ENCODE measurements at regions not wholly inside any gene's neighbourhood (a gene's known extent, or its start where the extent isn't known, plus 50 kb on each side); places are given as distances from the start of the nearest gene placed in this dataset.

GRCh38 chr10:4649886-4650508, 176.0 kb upstream of the AKR1E2 start:
- no peaks in the 10 kb centered on the region for H3K9me3 ChIP-seq (ENCODE audit: control insufficient read depth, insufficient read depth, low read depth, low read length)
- H3K4me1 ChIP-seq (ENCODE audit: control insufficient read depth, insufficient read depth, low read length) = peaks cover 28% of the 10 kb centered on the region
- no peak overlapping the region for H3K4me3 ChIP-seq (ENCODE audit: low read depth, low read length)
- H3K36me3 ChIP-seq (ENCODE audit: control insufficient read depth in 2 of 2, insufficient read depth in 1 of 2, low read length in 2 of 2) = no peaks in the 10 kb centered on the region
- no peak overlapping the region for H3K27ac ChIP-seq (ENCODE audit: extremely low read depth, low read depth, low read length)
- ChIA-PET CTCF (no interaction called here), POLR2A (no interaction called here)
- TF ChIP-seq WT1 (tag by site-specific recombination; IDR thresholded peaks at IDR 0.05) = peak; percentile 48; the same call in 1 of the 2 replicates
- TF ChIP-seq ZBTB1 (tag by site-specific recombination; IDR thresholded peaks at IDR 0.05) = no peak

DNA sequence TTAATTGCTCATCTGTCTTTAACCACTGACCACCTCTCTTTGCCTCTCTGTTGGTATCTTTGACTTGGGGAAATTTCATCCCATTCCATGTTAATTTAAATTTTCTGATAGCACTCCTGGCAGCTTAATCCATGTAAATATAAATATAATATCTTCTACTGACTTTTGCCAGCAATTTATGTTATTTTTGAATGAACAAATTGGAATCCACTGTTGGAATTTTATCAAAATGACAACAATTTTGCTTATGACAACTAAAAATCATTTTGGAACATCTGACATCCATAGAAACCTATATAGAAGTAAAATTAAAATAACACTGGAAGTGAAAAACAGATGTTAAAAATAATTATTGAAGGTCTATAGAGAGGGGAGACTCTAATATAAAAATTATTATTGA, 176.5 kb upstream of the AKR1E2 start:
- no peaks in the 10 kb centered on the region for H3K9me3 ChIP-seq (ENCODE audit: control insufficient read depth, insufficient read depth, low read depth, low read length)
- no peak overlapping the region for H3K27ac ChIP-seq (ENCODE audit: extremely low read depth, low read depth, low read length)
- ChIA-PET POLR2A (no interaction called here), CTCF (no interaction called here)
- no peak for TF ChIP-seq ZNF585B (tag by site-specific recombination; IDR thresholded peaks at IDR 0.05)
- no peak for TF ChIP-seq ZNF776 (tag by site-specific recombination; IDR thresholded peaks at IDR 0.05; ENCODE audit: borderline replicate concordance)
- no peak for TF ChIP-seq OVOL3 (tag by site-specific recombination; IDR thresholded peaks at IDR 0.05)
- no peak for TF ChIP-seq ZNF404 (tag by site-specific recombination; IDR thresholded peaks at IDR 0.05)
- TF ChIP-seq REST (tag by site-specific recombination; IDR thresholded peaks at IDR 0.05) = no peak
- TF ChIP-seq ZNF76 (tag by site-specific recombination; IDR thresholded peaks at IDR 0.05; ENCODE audit: borderline replicate concordance, low read depth) = no peak
- no peak for TF ChIP-seq HOXA7 (CRISPR knock-in tag; IDR thresholded peaks at IDR 0.05; ENCODE audit: borderline replicate concordance)
- TF ChIP-seq ZNF426 (tag by site-specific recombination; IDR thresholded peaks at IDR 0.05) = no peak
- no peak for TF ChIP-seq ZNF214 (tag by site-specific recombination; IDR thresholded peaks at IDR 0.05; ENCODE audit: borderline replicate concordance)
- no peak for TF ChIP-seq ZNF148 (tag by site-specific recombination; IDR thresholded peaks at IDR 0.05; ENCODE audit: borderline replicate concordance)
- TF ChIP-seq, protein P1, sequence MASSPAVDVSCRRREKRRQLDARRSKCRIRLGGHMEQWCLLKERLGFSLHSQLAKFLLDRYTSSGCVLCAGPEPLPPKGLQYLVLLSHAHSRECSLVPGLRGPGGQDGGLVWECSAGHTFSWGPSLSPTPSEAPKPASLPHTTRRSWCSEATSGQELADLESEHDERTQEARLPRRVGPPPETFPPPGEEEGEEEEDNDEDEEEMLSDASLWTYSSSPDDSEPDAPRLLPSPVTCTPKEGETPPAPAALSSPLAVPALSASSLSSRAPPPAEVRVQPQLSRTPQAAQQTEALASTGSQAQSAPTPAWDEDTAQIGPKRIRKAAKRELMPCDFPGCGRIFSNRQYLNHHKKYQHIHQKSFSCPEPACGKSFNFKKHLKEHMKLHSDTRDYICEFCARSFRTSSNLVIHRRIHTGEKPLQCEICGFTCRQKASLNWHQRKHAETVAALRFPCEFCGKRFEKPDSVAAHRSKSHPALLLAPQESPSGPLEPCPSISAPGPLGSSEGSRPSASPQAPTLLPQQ (tag by site-specific recombination; IDR thresholded peaks at IDR 0.05) = no peak
- no peak for TF ChIP-seq ZSCAN5A (tag by site-specific recombination; IDR thresholded peaks at IDR 0.05)
- H3K4me3 ChIP-seq (ENCODE audit: low read depth, low read length) = no peak overlapping the region
- H3K4me1 ChIP-seq (ENCODE audit: control insufficient read depth, insufficient read depth, low read length) = peaks cover 25% of the 10 kb centered on the region
- no peaks in the 10 kb centered on the region for H3K36me3 ChIP-seq (ENCODE audit: control insufficient read depth in 2 of 2, insufficient read depth in 1 of 2, low read length in 2 of 2)
